K562 (cell line): ENCODE measurements at regions not wholly inside any gene's neighbourhood (a gene's known extent, or its start where the extent isn't known, plus 50 kb on each side); places are given as distances from the start of the nearest gene placed in this dataset.

Source experiments
- ATAC-seq: fragments of 200-7000 bp; cut with Tn5 transposase; 3 replicates; pipeline ENCODE4 v1.9.1; 2020; ENCODE audit warnings: moderate library complexity
- BruUV-seq: library from RNA; stranded (reverse); fragments of 400-500 nt; replicated peaks from 2 replicates; lab custom pipeline; 2021; lab: Mats Ljungman, UMichigan
- CTCF ChIA-PET: fragments of 300-600 bp; formaldehyde crosslinking; extraction: SDS; loops from one replicate; lab custom pipeline; 2021; ENCODE audit warnings: low intra/inter-chr PET ratio; lab: Yijun Ruan, JAX
- POLR2A ChIA-PET: fragments of 300-600, 350-650 bp; sonication (Branson Sonifier 250); formaldehyde crosslinking; extraction: SDS; loops from one replicate; lab custom pipeline; 2021; ENCODE audit warnings: antibody characterized with exemption, inconsistent platforms; lab: Yijun Ruan, JAX
- DNase-seq, 4 experiments: peaks; one replicate each; pipeline versions ENCODE4 v3.0.0 to v3.0.0-alpha.2; 2011 to 2018; ENCODE audit warnings: low spot score in 3 of 4, mixed read lengths in 3 of 4; ENCODE audit errors: extremely low read depth in 1 of 4
- FAIRE-seq: peaks from 2 replicates; lab custom pipeline; 2011; peaks lifted over from hg19 to GRCh38; lab: Jason Lieb, UNC
- H2AFZ ChIP-seq: 2 replicates; pipeline ENCODE4 v1.6.0; 2011; ENCODE audit warnings: low read depth, low read length, control low read depth, inconsistent platforms
- H3K27ac ChIP-seq: fragments of 200-600 bp; 3 replicates; pipeline ENCODE4 v1.8.0; 2011; ENCODE audit warnings: low read depth, mild to moderate bottlenecking, control low read depth, inconsistent platforms, low read length, moderate library complexity, mixed read lengths; ENCODE audit errors: extremely low read depth
- H3K27me3 ChIP-seq, 2 experiments: fragments of 300-600 bp in 1 of 2; 2 replicates in 1 of 2; 3 replicates in 1 of 2; pipeline versions ENCODE4 v1.6.0 to v1.8.0; 2011; ENCODE audit warnings: inconsistent platforms in 2 of 2, low read length in 2 of 2, mild to moderate bottlenecking in 1 of 2, mixed read lengths in 1 of 2, moderate library complexity in 1 of 2; ENCODE audit not compliant: control insufficient read depth in 2 of 2, insufficient read depth in 2 of 2
- H3K36me3 ChIP-seq: fragments of 300-600 bp; 3 replicates; pipeline ENCODE4 v1.8.0; 2011; ENCODE audit warnings: mild to moderate bottlenecking, low read length, inconsistent platforms; ENCODE audit not compliant: control insufficient read depth, insufficient read depth
- H3K4me1 ChIP-seq, 2 experiments: fragments of 200-600 bp in 1 of 2; replicated peaks in 1 of 2; 2 replicates in 1 of 2; 3 replicates in 1 of 2; pipeline versions ENCODE4 v1.5.1 to v1.8.0; 2011; ENCODE audit warnings: inconsistent platforms in 2 of 2, low read length in 2 of 2, mild to moderate bottlenecking in 1 of 2, mixed read lengths in 1 of 2, moderate library complexity in 1 of 2; ENCODE audit not compliant: control insufficient read depth in 2 of 2, insufficient read depth in 2 of 2
- H3K4me2 ChIP-seq: 2 replicates; pipeline ENCODE4 v1.6.1; 2011; ENCODE audit warnings: low read length, control low read depth, inconsistent platforms, mixed read lengths; ENCODE audit not compliant: insufficient read depth
- H3K4me3 ChIP-seq: fragments of 200-600 bp; sonication (generic), shearing (Covaris generic); 2 replicates; pipeline ENCODE4 v1.5.1; 2016; ENCODE audit warnings: control low read depth, inconsistent platforms
- H3K79me2 ChIP-seq: fragments of 200-600 bp; 3 replicates; pipeline ENCODE4 v1.8.0; 2011; ENCODE audit warnings: low read length, inconsistent platforms; ENCODE audit not compliant: control insufficient read depth, insufficient read depth
- H3K9ac ChIP-seq, 2 experiments: 2 replicates each; pipeline versions ENCODE4 v1.6.0 to v1.6.1; 2011; ENCODE audit warnings: low read depth in 2 of 2, low read length in 2 of 2, control low read depth in 1 of 2, inconsistent platforms in 1 of 2, mild to moderate bottlenecking in 1 of 2, mixed read lengths in 1 of 2; ENCODE audit not compliant: insufficient read depth in 1 of 2
- H3K9me1 ChIP-seq: one replicate; pipeline ENCODE4 v1.6.0; 2011; ENCODE audit warnings: inconsistent platforms, mild to moderate bottlenecking, low read length, moderate library complexity; ENCODE audit not compliant: control insufficient read depth, insufficient read depth
- H3K9me3 ChIP-seq: replicated peaks from 2 replicates; pipeline ENCODE4 v1.5.1; 2011; ENCODE audit warnings: low read depth, low read length, inconsistent platforms; ENCODE audit not compliant: control insufficient read depth, insufficient read depth
- H4K20me1 ChIP-seq: replicated peaks from 2 replicates; pipeline ENCODE4 v1.6.1; 2011; ENCODE audit warnings: low read length, inconsistent platforms, mixed read lengths; ENCODE audit not compliant: control insufficient read depth, insufficient read depth
- GABPA ChIP-seq: fragments of 200-800 bp; sonication (Bioruptor generic); conservative IDR thresholded peaks from 2 replicates; pipeline ENCODE4 v1.6.1; 2016; ENCODE audit warnings: low read depth, missing genetic modification characterization, missing compliant biosample characterization
- ILK ChIP-seq: fragments of 450-650 bp; IDR thresholded peaks from 2 replicates; pipeline ENCODE4 v1.6.1; 2016; ENCODE audit warnings: missing genetic modification characterization, low read depth, mild to moderate bottlenecking, missing compliant biosample characterization, moderate library complexity, borderline replicate concordance
- KDM4B ChIP-seq, 2 experiments: fragments of 450-650 bp in 1 of 2; sonication (generic) in 1 of 2; IDR thresholded peaks; 2 replicates each; pipeline ENCODE4 v1.6.1; 2016 to 2017; ENCODE audit warnings: borderline replicate concordance in 2 of 2, antibody characterized with exemption in 1 of 2, low read depth in 1 of 2, mild to moderate bottlenecking in 1 of 2
- KLF13 ChIP-seq: fragments of 450-650 bp; IDR thresholded peaks from 2 replicates; pipeline ENCODE4 v1.6.1; 2016; ENCODE audit warnings: missing genetic modification characterization, low read depth, mild to moderate bottlenecking, missing compliant biosample characterization, moderate library complexity, borderline replicate concordance
- POLR3G ChIP-seq: IDR thresholded peaks from 2 replicates; pipeline ENCODE4 v1.6.1; 2011; ENCODE audit not compliant: insufficient read length, insufficient replicate concordance; ENCODE audit errors: extremely low read depth
- RBM17 ChIP-seq: fragments of 200-400 bp; formaldehyde crosslinking; IDR thresholded peaks from 2 replicates; pipeline ENCODE4 v1.6.1; 2017; ENCODE audit warnings: low read depth, mild to moderate bottlenecking, low read length, borderline replicate concordance
- WGBS: fragments of 100-300 bp; shearing (Covaris generic); methylation state at CpG from one replicate; pipeline ENCODE4 v1.1.6; 2016; ENCODE audit warnings: low coverage, mixed read lengths; ENCODE audit not compliant: insufficient coverage; ENCODE audit errors: missing lambda C conversion rate; 5-methylcytosine and 5-hydroxymethylcytosine counted together
- in situ Hi-C: fragments of 300-500 bp; cut with MboI; formaldehyde crosslinking; loops from 4 replicates; pipeline ENCODE4 v1.15.0; 2018; ENCODE audit warnings: inconsistent platforms, mixed read lengths
- intact Hi-C: fragments of 100-400 bp; cut with micrococcal nuclease; formaldehyde crosslinking; loops from 2 replicates; pipeline ENCODE4 v1.14.2; 2022
- TF ChIP-seq, protein P1 (sequence below): fragments of 250-450 bp; sonication (Bioruptor Pico); IDR thresholded peaks from 2 replicates; pipeline ENCODE4 v1.5.0; 2021
- TF ChIP-seq, protein P2 (sequence below): sonication (generic); formaldehyde crosslinking; IDR thresholded peaks from 2 replicates; pipeline ENCODE4 v1.8.1; 2022; ENCODE audit warnings: missing genetic modification reagents

DNA sequence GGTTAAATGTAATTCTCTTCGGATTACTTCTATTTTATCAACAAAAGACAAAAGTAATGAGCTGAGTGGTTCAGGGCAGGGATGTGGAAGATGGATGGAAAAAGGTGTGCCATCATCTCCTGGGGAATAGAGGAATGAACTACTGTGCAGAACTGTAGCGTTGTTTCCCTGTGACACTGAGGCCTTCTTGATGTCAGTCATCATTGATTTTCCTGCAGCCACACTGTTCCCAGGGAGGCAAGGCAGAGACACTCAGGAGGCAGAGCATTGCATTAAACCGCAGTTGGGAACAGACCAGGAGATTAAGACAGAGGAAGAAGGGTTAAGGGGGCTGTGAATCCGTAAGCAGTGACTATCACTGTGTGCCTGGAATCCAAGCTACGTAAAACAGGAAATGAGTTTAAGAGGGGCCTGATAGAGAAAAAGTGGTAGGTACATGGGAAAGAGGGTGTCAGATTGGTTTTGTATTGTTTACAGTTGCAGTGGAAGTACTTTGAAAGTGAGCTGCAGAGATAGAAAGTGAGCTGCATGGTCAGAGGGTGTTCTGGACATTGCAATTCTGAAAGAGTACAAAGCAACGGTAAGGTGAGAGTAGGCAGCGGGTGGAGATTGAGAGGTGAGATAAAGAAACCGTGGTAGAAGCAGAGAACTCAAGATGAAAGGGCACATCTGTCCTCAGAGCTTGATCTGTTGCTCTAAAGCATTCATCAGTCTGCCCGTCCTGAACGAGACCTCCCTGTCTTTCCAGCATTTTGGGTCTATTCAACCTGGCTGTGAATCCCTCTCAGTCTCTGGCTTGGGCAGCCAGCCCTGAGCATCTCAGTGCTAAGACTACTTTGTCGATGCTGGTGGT, 793.4 kb upstream of the CELF4 start:
- Histone ChIP-seq H3K27ac (no peak overlapping the region), H3K9me3 (no peaks in the 10 kb centered on the region), H2AFZ (no peak overlapping the region), H3K4me1 (no peaks in the 10 kb centered on the region), H3K36me3 (no peaks in the 10 kb centered on the region), H3K4me2 (no peak overlapping the region), H3K79me2 (no peaks in the 10 kb centered on the region), H3K27me3 (no peaks in the 10 kb centered on the region), H3K9me1 (no peaks in the 10 kb centered on the region), H3K4me3 (no peak overlapping the region), H4K20me1 (no peaks in the 10 kb centered on the region), H3K9ac (no peak overlapping the region)
- POLR2A ChIA-PET, result no interaction called here
- TF ChIP-seq ILK (no peak), KDM4B (IDR thresholded peaks at IDR 0.05; ENCODE audit: borderline replicate concordance in 2 of 2, low read depth in 1 of 2) (no peak), POLR3G (no peak), RBM17 (no peak), GABPA (no peak), KLF13 (tag) (no peak)
- TF ChIP-seq, protein P1, sequence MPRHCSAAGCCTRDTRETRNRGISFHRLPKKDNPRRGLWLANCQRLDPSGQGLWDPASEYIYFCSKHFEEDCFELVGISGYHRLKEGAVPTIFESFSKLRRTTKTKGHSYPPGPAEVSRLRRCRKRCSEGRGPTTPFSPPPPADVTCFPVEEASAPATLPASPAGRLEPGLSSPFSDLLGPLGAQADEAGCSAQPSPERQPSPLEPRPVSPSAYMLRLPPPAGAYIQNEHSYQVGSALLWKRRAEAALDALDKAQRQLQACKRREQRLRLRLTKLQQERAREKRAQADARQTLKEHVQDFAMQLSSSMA (CRISPR knock-in tag), result no peak
- TF ChIP-seq, protein P2, sequence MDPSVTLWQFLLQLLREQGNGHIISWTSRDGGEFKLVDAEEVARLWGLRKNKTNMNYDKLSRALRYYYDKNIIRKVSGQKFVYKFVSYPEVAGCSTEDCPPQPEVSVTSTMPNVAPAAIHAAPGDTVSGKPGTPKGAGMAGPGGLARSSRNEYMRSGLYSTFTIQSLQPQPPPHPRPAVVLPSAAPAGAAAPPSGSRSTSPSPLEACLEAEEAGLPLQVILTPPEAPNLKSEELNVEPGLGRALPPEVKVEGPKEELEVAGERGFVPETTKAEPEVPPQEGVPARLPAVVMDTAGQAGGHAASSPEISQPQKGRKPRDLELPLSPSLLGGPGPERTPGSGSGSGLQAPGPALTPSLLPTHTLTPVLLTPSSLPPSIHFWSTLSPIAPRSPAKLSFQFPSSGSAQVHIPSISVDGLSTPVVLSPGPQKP (CRISPR knock-in tag), result no peak
- DNase-seq (no peak), FAIRE-seq (no peak), ATAC-seq (no peak)
- in situ Hi-C loops (no loop called here), intact Hi-C loops (no loop called here)
- WGBS, result 3% methylated on average over 11 of the region's 11 CpGs
- CTCF ChIA-PET, result no interaction called here
- BruUV-seq, result no TSS peak
